ENCODE measurements at regions not wholly inside any gene's neighbourhood (a gene's known extent, or its start where the extent isn't known, plus 50 kb on each side); places are given as distances from the start of the nearest gene placed in this dataset.

DNA sequence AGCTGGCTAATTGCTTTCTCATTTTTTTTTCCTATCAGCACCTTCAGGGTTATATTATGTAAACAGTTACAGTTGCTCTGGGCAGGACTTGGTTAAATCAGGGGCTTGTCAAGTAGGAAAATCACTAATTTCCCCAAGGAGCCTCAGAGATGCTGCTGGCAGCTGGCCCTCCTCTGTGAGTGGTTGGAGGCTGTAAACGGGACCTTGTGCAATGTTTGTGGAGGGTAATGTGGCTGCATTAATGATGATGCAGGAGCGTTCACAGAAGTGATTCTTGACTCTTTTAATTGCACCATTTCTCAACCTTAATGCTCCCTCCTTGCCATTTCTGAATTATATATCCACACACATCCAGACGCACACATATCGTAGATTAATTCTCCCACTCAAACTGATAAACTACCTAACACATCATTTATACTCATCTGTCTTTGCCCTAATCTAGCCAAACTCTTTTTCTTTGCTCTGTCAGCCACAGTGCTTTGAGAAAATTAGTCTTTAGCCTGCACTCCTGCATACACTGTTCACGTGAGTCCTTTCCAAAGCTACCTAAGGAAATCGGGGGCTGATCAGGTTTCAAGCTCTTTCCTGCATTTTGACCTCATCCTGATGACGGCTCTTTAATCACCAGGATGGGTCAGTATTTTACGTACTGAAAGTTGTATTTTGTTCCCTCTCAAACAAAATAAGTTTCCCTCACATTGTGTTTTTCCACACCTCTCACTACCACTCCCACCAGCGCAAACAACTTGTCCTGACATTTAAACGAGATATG is 154.4 kb upstream of the PIRT start:
- no peak for TF ChIP-seq POLR2A (IDR thresholded peaks at IDR 0.05)
- TF ChIP-seq POLR2AphosphoS5 (IDR thresholded peaks at IDR 0.05; ENCODE audit: insufficient read depth in 1 of 2, low read depth in 1 of 2): no peak
- TF ChIP-seq, protein P1, sequence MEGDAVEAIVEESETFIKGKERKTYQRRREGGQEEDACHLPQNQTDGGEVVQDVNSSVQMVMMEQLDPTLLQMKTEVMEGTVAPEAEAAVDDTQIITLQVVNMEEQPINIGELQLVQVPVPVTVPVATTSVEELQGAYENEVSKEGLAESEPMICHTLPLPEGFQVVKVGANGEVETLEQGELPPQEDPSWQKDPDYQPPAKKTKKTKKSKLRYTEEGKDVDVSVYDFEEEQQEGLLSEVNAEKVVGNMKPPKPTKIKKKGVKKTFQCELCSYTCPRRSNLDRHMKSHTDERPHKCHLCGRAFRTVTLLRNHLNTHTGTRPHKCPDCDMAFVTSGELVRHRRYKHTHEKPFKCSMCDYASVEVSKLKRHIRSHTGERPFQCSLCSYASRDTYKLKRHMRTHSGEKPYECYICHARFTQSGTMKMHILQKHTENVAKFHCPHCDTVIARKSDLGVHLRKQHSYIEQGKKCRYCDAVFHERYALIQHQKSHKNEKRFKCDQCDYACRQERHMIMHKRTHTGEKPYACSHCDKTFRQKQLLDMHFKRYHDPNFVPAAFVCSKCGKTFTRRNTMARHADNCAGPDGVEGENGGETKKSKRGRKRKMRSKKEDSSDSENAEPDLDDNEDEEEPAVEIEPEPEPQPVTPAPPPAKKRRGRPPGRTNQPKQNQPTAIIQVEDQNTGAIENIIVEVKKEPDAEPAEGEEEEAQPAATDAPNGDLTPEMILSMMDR (IDR thresholded peaks at IDR 0.05): no peak
- no peaks in the 10 kb centered on the region for H3K27me3 ChIP-seq
- DNase-seq (ENCODE audit: extremely low spot score in 2 of 2): no peak
- H3K9me3 ChIP-seq: no peaks in the 10 kb centered on the region
- H3K36me3 ChIP-seq: no peaks in the 10 kb centered on the region
- intact Hi-C loops (cut with DNase I): no loop called here
- no peaks in the 10 kb centered on the region for H3K4me1 ChIP-seq
- H3K4me3 ChIP-seq: no peak overlapping the region
- no peak overlapping the region for H3K27ac ChIP-seq

DNA sequence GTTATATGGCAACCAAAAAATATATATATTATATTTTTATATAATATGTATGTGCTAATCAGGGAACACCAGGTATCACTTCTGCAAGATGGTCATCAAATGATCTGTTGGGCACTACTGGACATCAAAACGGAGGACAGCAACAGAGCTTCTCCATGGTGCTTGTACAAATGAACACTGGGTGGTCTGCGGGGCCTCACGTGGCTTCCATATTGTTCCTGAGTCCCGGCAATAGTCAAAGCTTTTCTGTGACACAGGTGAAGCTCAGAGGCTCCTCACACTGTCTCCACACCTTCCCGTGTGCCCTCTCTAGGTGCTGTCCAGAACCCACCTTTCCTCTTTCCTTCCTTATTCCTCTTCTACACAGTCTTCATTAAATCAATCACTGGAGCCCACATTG is 149.9 kb upstream of the PIRT start:
- DNase-seq (ENCODE audit: extremely low spot score in 2 of 2): peak; percentile 28 to 70
- TF ChIP-seq, protein P1 (IDR thresholded peaks at IDR 0.05): no peak
- TF ChIP-seq POLR2A (IDR thresholded peaks at IDR 0.05): no peak
- TF ChIP-seq POLR2AphosphoS5 (IDR thresholded peaks at IDR 0.05; ENCODE audit: insufficient read depth in 1 of 2, low read depth in 1 of 2): no peak
- Histone ChIP-seq H3K27ac (no peak overlapping the region), H3K4me1 (no peaks in the 10 kb centered on the region), H3K27me3 (no peaks in the 10 kb centered on the region), H3K36me3 (no peaks in the 10 kb centered on the region), H3K4me3 (no peak overlapping the region), H3K9me3 (no peaks in the 10 kb centered on the region)
- intact Hi-C loops (cut with DNase I): no loop called here

DNA sequence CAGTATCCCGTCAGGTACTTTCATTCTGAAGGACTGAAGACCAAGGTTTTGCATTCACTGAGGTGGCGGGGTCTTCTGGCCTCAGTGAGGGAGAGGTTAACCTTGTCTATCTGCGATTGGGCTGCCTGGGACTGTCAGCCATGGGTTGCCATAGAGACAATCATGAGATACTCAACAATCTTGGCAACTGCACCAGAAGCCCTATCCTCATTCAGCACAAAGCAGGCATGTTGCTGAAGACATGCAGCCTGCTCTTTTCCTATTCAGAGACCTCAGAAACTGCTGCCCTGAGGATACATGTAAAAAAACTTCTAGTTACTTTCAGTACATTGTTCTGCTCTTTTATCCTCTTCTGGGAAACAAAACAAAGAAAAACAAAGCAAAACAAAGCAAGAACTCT is 146.3 kb upstream of the PIRT start:
- TF ChIP-seq POLR2A (IDR thresholded peaks at IDR 0.05) (no peak), POLR2AphosphoS5 (IDR thresholded peaks at IDR 0.05; ENCODE audit: insufficient read depth in 1 of 2, low read depth in 1 of 2) (no peak)
- TF ChIP-seq, protein P1 (IDR thresholded peaks at IDR 0.05): no peak
- Histone ChIP-seq H3K27ac (no peak overlapping the region), H3K4me3 (no peak overlapping the region), H3K36me3 (no peaks in the 10 kb centered on the region), H3K27me3 (no peaks in the 10 kb centered on the region), H3K4me1 (no peaks in the 10 kb centered on the region), H3K9me3 (no peaks in the 10 kb centered on the region)
- intact Hi-C loops (cut with DNase I): no loop called here
- peak; percentile 52 to 69 for DNase-seq (ENCODE audit: extremely low spot score in 2 of 2)

DNA sequence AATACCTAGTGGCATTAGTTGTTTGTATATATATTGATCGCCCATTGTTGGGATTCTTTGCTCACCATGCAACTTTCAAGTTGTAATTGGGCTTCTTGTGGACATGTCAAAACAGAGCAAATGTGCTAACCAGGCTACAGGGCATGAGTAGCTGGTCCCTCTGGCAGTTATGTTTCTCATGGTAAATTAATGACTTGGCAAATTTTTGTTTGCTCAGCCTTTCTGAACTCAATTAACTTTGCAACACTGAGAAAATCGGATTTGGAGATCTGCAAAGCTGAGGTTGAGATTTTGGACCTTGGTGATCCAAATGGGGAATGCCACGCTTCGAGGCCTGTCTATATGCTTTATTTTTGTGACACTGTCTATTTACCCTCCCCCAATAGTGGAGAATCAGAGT is 138.5 kb upstream of the PIRT start:
- TF ChIP-seq POLR2AphosphoS5 (IDR thresholded peaks at IDR 0.05; ENCODE audit: insufficient read depth in 1 of 2, low read depth in 1 of 2): no peak
- no peak for TF ChIP-seq POLR2A (IDR thresholded peaks at IDR 0.05)
- TF ChIP-seq, protein P1 (IDR thresholded peaks at IDR 0.05): no peak
- no peak overlapping the region for H3K27ac ChIP-seq
- no peaks in the 10 kb centered on the region for H3K9me3 ChIP-seq
- DNase-seq (ENCODE audit: extremely low spot score in 2 of 2): no peak
- H3K4me3 ChIP-seq: no peak overlapping the region
- no peaks in the 10 kb centered on the region for H3K4me1 ChIP-seq
- no peaks in the 10 kb centered on the region for H3K36me3 ChIP-seq
- intact Hi-C loops (cut with DNase I): loop anchor here (10.0 kb wide), 1 partner anchor 48 kb away; no protein-coding TSS in a partner anchor
- no peaks in the 10 kb centered on the region for H3K27me3 ChIP-seq

DNA sequence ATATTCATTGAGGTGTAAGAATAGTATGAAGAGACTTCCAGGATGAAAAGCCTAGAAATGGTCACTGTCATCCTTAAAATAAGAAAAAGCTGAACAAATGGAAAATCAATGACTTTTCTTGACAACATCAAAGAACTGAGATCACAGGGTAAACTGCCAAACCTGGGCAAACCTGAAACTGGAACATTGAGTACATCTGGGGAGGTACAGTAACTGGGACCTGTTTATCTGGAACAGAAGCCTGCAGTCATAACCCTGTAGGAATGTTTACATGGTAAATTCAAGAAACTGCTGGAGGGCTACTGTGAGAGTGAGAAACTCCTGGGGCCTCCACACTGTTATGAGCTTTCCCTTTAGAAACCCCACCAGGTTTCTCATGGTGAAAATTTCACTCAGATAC is 130.1 kb upstream of the PIRT start:
- no peak overlapping the region for H3K27ac ChIP-seq
- intact Hi-C loops (cut with DNase I): no loop called here

More for the DNA sequence above, 130.1 kb upstream of the PIRT start:
- H3K9me3 ChIP-seq: no peaks in the 10 kb centered on the region
- H3K4me3 ChIP-seq: no peak overlapping the region
- H3K27me3 ChIP-seq: no peaks in the 10 kb centered on the region
- H3K36me3 ChIP-seq: no peaks in the 10 kb centered on the region
- H3K4me1 ChIP-seq: no peaks in the 10 kb centered on the region
- DNase-seq (ENCODE audit: extremely low spot score in 2 of 2): no peak
- no peak for TF ChIP-seq POLR2A (IDR thresholded peaks at IDR 0.05)
- TF ChIP-seq, protein P1 (IDR thresholded peaks at IDR 0.05): no peak
- no peak for TF ChIP-seq POLR2AphosphoS5 (IDR thresholded peaks at IDR 0.05; ENCODE audit: insufficient read depth in 1 of 2, low read depth in 1 of 2)

Measured in vagina (tissue), 2 donors.